A172 (cell line): ENCODE measurements at regions not wholly inside any gene's neighbourhood (a gene's known extent, or its start where the extent isn't known, plus 50 kb on each side); places are given as distances from the start of the nearest gene placed in this dataset.

Experiments
- DNase-seq: peaks from one replicate; pipeline ENCODE4 v3.0.0-alpha.2; 2015; ENCODE audit warnings: low spot score

- DNase-seq = no peak
Measured at GRCh38 chrX:151796576-151796975, 62.0 kb downstream of the CNGA2 start.

GRCh38 chrX:151801980-151802379 is 67.4 kb downstream of the CNGA2 start:
- DNase-seq = no peak

GRCh38 chrX:151806967-151807540 is 72.5 kb downstream of the CNGA2 start:
- no peak for DNase-seq

GRCh38 chrX:151812661-151813060 is 78.1 kb downstream of the CNGA2 start:
- no peak for DNase-seq

- DNase-seq = no peak
Measured at GRCh38 chrX:151814767-151815166, 80.2 kb downstream of the CNGA2 start.

- DNase-seq = no peak
Measured at GRCh38 chrX:151815398-151815797, 80.9 kb downstream of the CNGA2 start.

- no peak for DNase-seq
Measured at GRCh38 chrX:151816934-151817333, 82.4 kb downstream of the CNGA2 start.

- no peak for DNase-seq
Measured at GRCh38 chrX:151818828-151819227, 84.3 kb downstream of the CNGA2 start.

GRCh38 chrX:151821226-151821625 is 86.7 kb downstream of the CNGA2 start:
- no peak for DNase-seq

GRCh38 chrX:151825007-151825406 is 87.7 kb upstream of the MAGEA4 start:
- no peak for DNase-seq

GRCh38 chrX:151825925-151826485 is 86.7 kb upstream of the MAGEA4 start:
- DNase-seq = peak; percentile 19

- no peak for DNase-seq
Measured at GRCh38 chrX:151828439-151829080, 84.1 kb upstream of the MAGEA4 start.

- DNase-seq = no peak
Measured at GRCh38 chrX:151830911-151831310, 81.8 kb upstream of the MAGEA4 start.

- no peak for DNase-seq
Measured at GRCh38 chrX:151852294-151852693, 60.4 kb upstream of the MAGEA4 start.

GRCh38 chrX:151854726-151855495 is 57.8 kb upstream of the MAGEA4 start:
- no peak for DNase-seq

GRCh38 chrX:151859481-151859880 is 53.2 kb upstream of the MAGEA4 start:
- DNase-seq = no peak

GRCh38 chrX:151860827-151861226 is 51.9 kb upstream of the MAGEA4 start:
- DNase-seq = no peak
